ENCODE measurements at regions not wholly inside any gene's neighbourhood (a gene's known extent, or its start where the extent isn't known, plus 50 kb on each side); places are given as distances from the start of the nearest gene placed in this dataset.

DNA sequence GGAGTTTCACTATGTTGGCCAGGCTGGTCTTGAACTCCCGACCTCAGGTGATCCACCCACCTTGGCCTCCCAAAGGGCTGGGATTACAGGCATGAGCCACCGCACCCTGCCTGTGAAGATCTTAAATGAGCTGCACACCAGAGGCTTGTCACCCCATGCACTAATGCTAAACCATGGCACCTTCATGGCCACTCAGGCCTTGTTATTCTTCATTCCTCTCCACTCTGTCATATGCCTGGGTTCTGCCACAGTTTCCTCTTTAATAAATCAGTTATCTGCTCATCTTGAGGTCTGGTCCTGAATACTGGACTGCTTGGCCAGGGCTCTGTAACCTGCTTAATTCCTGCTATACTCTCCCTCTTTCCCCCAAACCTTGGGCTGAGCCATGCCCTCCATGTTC is 104.3 kb upstream of the FOXN2 start:
- no peaks in the 10 kb centered on the region for H3K27me3 ChIP-seq (ENCODE audit: control insufficient read depth, insufficient read depth, low read length)
- DNase-seq (ENCODE audit: low read depth, low spot score): no peak
- H3K27ac ChIP-seq (ENCODE audit: low read depth, low read length): no peak overlapping the region
- CTCF ChIA-PET: interaction anchor here (1.5 kb wide), 1 partner anchor 213 kb away, joined by 3 read pairs; no protein-coding TSS in a partner anchor
- no peaks in the 10 kb centered on the region for H3K9me3 ChIP-seq (ENCODE audit: control insufficient read depth, insufficient read depth, low read length)
- no peak overlapping the region for H3K4me3 ChIP-seq (ENCODE audit: low read depth, low read length)
- POLR2A ChIA-PET: no interaction called here
- TF ChIP-seq, protein P1, sequence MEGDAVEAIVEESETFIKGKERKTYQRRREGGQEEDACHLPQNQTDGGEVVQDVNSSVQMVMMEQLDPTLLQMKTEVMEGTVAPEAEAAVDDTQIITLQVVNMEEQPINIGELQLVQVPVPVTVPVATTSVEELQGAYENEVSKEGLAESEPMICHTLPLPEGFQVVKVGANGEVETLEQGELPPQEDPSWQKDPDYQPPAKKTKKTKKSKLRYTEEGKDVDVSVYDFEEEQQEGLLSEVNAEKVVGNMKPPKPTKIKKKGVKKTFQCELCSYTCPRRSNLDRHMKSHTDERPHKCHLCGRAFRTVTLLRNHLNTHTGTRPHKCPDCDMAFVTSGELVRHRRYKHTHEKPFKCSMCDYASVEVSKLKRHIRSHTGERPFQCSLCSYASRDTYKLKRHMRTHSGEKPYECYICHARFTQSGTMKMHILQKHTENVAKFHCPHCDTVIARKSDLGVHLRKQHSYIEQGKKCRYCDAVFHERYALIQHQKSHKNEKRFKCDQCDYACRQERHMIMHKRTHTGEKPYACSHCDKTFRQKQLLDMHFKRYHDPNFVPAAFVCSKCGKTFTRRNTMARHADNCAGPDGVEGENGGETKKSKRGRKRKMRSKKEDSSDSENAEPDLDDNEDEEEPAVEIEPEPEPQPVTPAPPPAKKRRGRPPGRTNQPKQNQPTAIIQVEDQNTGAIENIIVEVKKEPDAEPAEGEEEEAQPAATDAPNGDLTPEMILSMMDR (IDR thresholded peaks at IDR 0.05; ENCODE audit: low read depth, low read length): no peak

DNA sequence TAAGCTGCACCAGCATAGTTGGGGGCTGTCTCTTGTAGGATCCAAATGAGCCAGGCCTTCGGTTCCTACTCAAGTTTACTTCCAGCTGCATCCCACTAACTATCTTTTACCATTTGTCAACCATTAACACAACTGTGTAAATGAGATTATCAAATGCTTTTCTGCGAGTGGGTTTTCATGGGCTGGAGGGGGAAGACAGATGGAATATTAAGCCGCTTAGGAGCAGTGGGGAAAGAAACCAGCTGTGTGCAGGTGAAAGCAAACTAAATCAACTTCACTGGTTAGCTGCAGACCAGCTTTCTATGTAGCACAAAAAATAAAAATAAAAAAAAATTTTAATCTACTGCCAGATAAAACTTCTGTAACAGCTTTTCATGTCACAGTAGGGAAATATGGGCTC is 100.8 kb upstream of the FOXN2 start:
- CTCF ChIA-PET: no interaction called here
- Histone ChIP-seq H3K9me3 (ENCODE audit: control insufficient read depth, insufficient read depth, low read length) (no peaks in the 10 kb centered on the region), H3K4me3 (ENCODE audit: low read depth, low read length) (no peak overlapping the region), H3K27me3 (ENCODE audit: control insufficient read depth, insufficient read depth, low read length) (peaks cover 2% of the 10 kb centered on the region), H3K27ac (ENCODE audit: low read depth, low read length) (no peak overlapping the region)
- DNase-seq (ENCODE audit: low read depth, low spot score): no peak
- TF ChIP-seq, protein P1 (IDR thresholded peaks at IDR 0.05; ENCODE audit: low read depth, low read length): no peak
- POLR2A ChIA-PET: no interaction called here

DNA sequence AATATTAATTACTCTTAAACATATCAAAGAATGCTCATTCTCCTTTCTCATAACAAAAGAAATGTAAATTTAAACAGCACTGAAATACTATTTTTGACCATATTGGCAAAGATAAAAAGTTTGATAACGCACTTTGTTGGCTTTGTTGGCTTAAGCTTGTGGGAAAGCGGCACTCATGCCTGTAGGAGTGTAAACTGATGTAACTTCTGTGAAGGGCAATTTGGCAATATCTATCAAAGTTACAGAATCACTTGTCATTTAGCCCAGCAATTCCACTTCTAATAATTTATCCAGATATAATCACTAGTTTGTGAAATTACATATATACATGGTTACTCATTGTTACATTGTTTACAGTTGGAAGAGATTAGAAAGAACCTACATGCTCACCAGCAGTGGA is 96.3 kb upstream of the FOXN2 start:
- no peak for DNase-seq (ENCODE audit: low read depth, low spot score)
- Histone ChIP-seq H3K27me3 (ENCODE audit: control insufficient read depth, insufficient read depth, low read length) (peaks cover 2% of the 10 kb centered on the region), H3K27ac (ENCODE audit: low read depth, low read length) (no peak overlapping the region), H3K9me3 (ENCODE audit: control insufficient read depth, insufficient read depth, low read length) (no peaks in the 10 kb centered on the region), H3K4me3 (ENCODE audit: low read depth, low read length) (no peak overlapping the region)
- TF ChIP-seq, protein P1 (IDR thresholded peaks at IDR 0.05; ENCODE audit: low read depth, low read length): no peak
- POLR2A ChIA-PET: no interaction called here
- CTCF ChIA-PET: no interaction called here

DNA sequence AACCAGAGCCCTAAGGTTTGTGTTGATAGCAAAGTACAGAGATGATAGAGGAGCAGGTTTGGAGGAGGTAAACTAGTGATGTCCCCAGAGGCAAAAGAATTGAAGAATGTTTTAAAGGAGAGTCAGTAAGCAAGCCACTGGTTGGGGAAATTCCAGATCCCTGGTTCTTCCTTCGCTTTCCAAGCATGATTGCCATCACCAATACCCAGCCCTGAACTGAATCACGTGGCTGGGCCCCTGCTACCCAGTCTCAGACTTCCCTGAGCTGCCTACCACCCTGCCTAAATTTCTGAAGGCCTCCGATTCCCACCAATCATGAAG is 95.3 kb upstream of the FOXN2 start:
- ChIA-PET CTCF (no interaction called here), POLR2A (no interaction called here)
- H3K27me3 ChIP-seq (ENCODE audit: control insufficient read depth, insufficient read depth, low read length): peaks cover 2% of the 10 kb centered on the region
- H3K27ac ChIP-seq (ENCODE audit: low read depth, low read length): no peak overlapping the region
- no peak overlapping the region for H3K4me3 ChIP-seq (ENCODE audit: low read depth, low read length)
- TF ChIP-seq, protein P1 (IDR thresholded peaks at IDR 0.05; ENCODE audit: low read depth, low read length): no peak
- DNase-seq (ENCODE audit: low read depth, low spot score): no peak
- H3K9me3 ChIP-seq (ENCODE audit: control insufficient read depth, insufficient read depth, low read length): no peaks in the 10 kb centered on the region

DNA sequence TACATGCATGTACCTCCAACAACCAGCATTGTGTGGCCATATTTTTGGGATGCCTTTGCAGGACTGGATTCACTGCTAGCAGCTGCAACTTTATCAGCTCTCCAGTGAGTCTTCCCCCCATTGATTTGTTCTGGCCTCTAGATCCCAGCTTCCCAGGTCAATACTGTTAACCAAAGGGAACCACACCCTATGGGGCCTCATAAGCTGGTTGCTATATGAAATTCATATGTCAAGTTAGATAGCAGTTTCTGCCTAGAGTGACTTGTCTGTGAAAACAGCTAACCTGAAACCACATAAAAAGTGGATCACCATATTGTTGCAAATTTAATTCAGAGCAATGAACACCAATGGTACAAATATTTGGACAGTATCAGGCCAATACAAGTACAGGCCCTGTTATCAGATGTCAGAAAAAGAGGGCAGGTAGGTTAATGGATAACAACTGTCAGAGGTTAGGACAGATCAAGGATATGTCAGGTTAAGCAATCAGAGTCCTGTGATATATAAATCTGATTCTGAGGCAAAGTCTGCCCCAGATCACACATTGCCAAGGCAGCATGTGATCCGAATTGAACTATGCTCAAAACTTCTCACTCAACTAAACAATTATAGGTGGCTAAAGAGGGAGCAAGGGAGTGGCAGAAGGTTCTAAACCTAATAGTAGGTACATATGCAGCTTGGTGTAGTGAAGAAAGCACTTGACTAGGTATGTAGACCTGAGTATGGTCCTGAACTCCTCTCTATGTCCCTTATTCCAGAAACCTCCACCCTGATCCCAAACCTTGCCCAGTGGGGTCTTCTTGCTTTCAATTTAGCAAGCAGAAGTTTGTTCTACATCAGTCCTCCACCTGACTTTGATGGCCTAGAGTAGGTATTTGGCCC is 94.7 kb upstream of the FOXN2 start:
- H3K4me3 ChIP-seq (ENCODE audit: low read depth, low read length): no peak overlapping the region
- H3K9me3 ChIP-seq (ENCODE audit: control insufficient read depth, insufficient read depth, low read length): no peaks in the 10 kb centered on the region
- ChIA-PET CTCF (no interaction called here), POLR2A (no interaction called here)
- H3K27me3 ChIP-seq (ENCODE audit: control insufficient read depth, insufficient read depth, low read length): peaks cover 2% of the 10 kb centered on the region
- no peak for DNase-seq (ENCODE audit: low read depth, low spot score)
- H3K27ac ChIP-seq (ENCODE audit: low read depth, low read length): no peak overlapping the region
- TF ChIP-seq, protein P1 (IDR thresholded peaks at IDR 0.05; ENCODE audit: low read depth, low read length): no peak
